Middle frontal gyrus (tissue), 1 donor: ENCODE measurements at regions not wholly inside any gene's neighbourhood (a gene's known extent, or its start where the extent isn't known, plus 50 kb on each side); places are given as distances from the start of the nearest gene placed in this dataset.

Experiments used
- DNase-seq: peaks from one replicate; pipeline ENCODE4 v3.0.0-alpha.2; 2015; ENCODE audit warnings: low spot score; ENCODE audit errors: extremely low spot score

DNA sequence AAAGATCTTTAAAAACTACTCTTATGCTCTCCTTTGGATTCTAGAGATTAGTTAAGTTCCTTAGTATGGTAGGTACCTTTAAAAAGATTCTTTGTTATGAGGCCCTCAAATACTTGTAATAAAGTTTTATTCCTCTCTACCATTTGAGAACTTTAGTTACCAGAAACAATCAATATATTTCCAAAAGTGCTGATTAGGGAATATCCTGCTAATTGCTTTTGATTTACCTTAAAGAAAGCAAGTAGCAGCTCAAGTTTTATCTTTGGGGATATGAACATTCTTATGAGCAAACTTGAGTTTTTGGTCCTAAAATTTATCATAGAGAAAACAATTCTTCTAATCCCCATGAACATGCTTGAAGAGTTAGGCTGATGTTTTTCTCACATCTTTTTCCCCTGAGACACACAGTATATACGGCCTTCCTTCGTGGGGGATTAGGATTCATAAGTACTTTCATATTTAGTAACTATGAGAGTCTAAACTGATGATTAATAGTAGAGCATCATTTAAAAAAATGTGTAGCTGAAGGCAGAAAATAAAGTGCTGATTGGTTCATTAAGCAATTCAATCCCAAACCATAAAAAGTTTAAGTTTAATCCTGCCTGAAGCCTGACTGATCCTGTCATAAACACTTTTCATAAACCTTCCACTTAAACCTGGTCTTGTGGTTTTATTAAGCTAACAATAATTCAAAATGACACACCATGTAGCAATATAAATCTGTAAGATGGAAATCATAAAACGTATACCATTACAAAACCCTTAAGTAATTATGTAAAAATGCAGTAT lies 380.5 kb upstream of the FBXO33 start:
- DNase-seq = no peak

DNA sequence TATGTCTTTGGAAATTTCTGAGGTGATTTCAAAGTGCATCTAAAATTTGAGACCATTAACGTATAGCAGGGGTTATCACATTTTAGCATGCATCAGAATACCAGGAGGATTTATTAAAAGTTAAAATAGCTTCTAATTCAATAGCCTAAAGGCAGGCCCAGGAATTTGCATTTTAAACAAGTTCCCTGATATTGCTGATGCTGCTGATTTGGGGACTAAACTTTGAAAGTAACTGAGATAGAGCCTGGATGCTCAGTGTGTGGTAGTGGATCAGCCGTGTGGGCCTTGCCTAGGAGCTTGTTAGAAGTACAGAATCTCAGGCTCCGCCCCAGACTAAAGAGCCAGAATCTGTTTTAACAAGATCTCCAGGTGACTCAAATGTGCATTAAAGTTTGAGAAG lies 375.0 kb upstream of the FBXO33 start:
- DNase-seq = no peak

- DNase-seq = no peak
Observed at GRCh38 chr14:39784461-39784860, 352.2 kb upstream of the FBXO33 start.

- no peak for DNase-seq
Observed at GRCh38 chr14:39781466-39781865, 349.2 kb upstream of the FBXO33 start.

GRCh38 chr14:39773387-39774126 lies 341.3 kb upstream of the FBXO33 start:
- DNase-seq = no peak

GRCh38 chr14:39772627-39773026 lies 340.4 kb upstream of the FBXO33 start:
- no peak for DNase-seq

DNA sequence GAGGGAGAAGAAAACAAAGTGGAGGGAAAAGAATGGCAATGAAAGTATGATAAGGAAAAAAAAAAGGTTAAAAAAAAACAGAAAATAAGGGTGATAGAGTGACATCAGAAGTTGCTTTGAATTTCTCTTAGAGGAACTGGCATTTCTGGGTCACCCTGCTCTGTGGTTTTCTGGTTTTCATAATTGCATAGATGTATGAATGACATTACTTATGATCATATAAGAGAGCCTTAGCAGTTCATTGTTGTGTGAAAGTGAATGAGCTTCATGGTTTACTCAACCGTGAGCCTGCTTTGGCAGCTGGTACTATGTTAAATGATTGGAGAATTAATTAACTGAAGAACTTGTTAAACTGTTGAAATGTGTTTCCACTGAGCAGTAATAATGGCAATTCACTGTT lies 336.4 kb upstream of the FBXO33 start:
- DNase-seq = no peak

DNA sequence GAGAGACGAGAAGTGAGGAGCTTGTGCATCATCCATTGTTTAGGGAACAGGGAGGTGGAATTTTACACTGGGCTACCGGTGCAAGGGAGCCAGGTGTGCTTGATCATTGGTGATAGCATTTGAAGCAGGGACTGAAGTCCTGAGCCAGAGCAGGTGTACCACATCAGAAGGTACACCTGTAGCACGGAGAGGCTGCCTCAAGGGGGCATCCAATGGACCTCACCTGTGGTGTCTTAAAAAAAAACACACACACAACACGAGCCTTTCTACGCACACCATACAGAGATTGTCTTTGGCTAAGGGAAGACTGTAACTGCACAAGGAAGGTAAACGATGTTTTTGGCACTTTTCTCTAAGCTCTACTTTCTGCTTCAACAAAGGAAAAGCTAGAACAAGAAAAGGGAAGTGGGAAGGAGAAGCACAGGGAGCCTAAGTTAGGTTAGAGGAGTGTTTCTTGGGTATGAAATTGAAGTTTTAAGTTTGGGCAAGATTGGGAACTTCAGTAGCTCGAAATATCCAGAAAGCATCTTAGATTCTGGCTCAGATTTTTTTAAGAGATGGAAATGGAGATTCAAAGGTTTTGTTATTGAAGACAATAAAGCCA lies 334.3 kb upstream of the FBXO33 start:
- DNase-seq = no peak

- no peak for DNase-seq
Observed at GRCh38 chr14:39765676-39766075, 333.4 kb upstream of the FBXO33 start.

- DNase-seq = no peak
Observed at GRCh38 chr14:39763402-39763890, 331.2 kb upstream of the FBXO33 start.

GRCh38 chr14:39762576-39763401 lies 330.6 kb upstream of the FBXO33 start:
- no peak for DNase-seq

DNA sequence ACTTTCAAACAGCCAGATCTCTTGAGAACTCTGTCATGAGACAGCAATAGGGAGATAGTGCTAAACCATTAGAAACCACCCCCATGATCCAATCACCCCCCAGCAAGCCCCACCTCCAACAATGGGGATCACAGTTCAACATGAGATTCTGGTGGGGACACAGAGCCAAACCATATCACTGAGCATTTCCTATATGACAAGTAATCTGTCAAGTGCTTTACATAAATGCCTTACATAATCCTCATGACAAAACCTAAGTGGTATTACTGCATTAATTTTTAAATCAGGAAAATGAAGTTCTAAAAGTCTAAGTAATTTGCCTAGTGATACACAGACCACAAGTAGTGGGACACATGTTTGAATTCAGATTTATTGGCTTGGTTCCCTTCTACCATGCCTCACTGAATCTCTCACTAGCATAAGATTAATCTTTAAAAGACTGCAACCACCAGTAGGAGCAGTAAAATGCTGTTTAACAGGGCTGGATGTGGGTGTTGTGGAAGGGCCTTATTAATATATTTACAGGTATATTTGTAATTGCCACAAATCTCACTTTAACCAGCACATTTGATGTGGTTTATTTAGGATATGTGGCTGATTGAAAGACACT lies 323.1 kb upstream of the FBXO33 start:
- no peak for DNase-seq

GRCh38 chr14:39740454-39740853 lies 308.2 kb upstream of the FBXO33 start:
- DNase-seq = no peak

- DNase-seq = no peak
Observed at GRCh38 chr14:39739796-39740195, 307.6 kb upstream of the FBXO33 start.

DNA sequence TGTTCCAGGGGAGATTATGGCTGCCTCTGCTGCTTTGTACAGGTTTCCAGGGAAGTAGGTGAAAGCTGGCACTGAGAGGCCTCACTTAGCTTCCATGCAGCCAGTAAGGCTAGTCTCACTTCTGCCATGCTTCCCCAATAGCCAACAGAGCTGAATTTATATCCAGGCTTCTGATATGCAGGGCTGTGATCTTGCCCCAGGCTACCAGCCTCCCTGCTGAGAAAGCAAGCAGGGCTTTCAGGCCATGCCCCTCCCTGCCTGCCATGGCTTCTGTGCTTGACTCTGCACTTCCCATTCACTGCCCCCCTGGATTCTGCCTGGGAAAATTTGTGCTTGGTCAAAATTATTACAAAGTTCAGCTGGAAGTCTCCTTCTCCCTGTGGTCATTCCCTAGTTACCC lies 302.1 kb upstream of the FBXO33 start:
- DNase-seq = no peak

- no peak for DNase-seq
Observed at GRCh38 chr14:39733741-39734140, 301.5 kb upstream of the FBXO33 start.

- DNase-seq = no peak
Observed at GRCh38 chr14:39731912-39732311, 299.7 kb upstream of the FBXO33 start.

DNA sequence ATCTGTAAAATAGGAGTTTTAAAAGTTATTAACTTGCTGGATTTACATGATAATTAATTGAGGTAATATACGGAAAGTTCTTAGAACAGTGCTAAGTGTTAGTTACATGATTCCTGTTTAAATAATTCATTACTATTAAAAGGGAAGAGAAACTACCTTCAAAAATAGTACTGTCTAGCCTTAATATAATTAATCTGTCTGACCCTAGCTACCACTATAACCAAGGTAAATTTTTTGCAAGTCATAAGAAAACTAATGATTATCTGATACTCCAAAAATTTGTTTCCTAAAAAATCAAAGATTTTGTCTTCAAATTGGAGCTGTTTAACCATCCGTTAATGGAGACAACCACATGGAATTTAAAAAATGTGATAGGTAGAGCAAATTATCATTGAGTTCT lies 294.3 kb upstream of the FBXO33 start:
- DNase-seq = no peak

DNA sequence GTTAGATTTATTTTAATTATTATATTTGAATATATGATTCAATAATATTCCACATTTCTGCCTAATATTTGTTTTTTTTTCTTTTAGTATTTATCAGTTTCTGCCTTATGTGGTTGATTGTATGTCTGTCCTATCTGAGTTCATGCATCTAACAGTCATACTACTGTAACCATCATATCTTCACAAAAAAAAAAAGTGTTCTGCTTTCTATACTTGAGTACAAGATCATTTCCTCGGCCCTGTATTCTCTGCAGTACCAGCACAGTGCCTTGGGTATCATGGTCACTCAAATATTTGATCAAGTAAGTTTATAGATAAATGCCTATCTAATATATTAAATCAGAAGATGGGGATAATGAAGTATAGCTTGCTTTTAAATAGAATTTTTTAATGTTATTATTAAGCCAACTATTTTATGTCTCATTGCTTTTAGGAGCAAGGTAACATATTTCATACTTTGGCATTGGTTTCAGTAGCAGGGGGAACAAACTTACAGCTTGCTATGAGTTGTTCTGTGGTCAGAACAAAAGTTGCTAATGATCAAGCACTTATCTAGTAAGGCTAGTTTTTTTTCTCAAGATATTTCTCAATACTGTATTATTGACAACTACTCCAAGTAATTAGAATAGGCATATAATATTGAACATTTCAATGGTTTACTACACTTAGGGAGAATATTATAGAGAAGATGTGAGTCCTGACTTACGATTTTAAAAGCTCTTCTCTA lies 290.5 kb upstream of the FBXO33 start:
- no peak for DNase-seq

DNA sequence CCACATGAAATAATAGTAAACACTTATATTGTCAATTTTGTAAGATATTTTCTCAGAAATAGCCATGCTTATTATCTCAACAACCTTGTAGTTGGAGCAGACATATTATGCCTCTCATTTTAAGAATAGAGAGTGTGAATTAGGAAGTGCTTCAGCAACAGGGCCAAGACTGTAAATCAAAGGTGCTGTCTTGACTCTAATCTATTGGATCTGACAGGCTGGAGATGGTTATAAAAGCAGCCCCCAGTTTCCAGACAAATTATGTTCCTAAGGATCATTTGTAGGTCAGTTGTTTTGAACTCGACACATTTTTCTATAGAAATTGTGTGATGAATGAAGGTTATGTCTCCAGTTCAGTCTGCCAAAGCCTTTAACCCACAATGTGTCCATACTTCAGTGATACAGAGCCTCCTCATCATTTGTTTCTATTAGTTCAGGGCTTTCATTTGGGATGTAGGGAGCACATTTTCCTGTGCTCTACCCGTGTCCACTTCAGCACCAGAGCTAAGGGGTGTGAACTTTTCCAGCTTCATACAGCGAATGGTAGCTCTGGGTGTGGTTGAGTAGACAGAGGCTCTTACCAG lies 284.8 kb upstream of the FBXO33 start:
- DNase-seq = no peak
